ENCODE measurements at regions not wholly inside any gene's neighbourhood (a gene's known extent, or its start where the extent isn't known, plus 50 kb on each side); places are given as distances from the start of the nearest gene placed in this dataset.
"Not testable (repeated sequence)": the region's sequence is repeated elsewhere in the genome, so short reads cannot be mapped to it uniquely, and the experiment has no call there.

DNA sequence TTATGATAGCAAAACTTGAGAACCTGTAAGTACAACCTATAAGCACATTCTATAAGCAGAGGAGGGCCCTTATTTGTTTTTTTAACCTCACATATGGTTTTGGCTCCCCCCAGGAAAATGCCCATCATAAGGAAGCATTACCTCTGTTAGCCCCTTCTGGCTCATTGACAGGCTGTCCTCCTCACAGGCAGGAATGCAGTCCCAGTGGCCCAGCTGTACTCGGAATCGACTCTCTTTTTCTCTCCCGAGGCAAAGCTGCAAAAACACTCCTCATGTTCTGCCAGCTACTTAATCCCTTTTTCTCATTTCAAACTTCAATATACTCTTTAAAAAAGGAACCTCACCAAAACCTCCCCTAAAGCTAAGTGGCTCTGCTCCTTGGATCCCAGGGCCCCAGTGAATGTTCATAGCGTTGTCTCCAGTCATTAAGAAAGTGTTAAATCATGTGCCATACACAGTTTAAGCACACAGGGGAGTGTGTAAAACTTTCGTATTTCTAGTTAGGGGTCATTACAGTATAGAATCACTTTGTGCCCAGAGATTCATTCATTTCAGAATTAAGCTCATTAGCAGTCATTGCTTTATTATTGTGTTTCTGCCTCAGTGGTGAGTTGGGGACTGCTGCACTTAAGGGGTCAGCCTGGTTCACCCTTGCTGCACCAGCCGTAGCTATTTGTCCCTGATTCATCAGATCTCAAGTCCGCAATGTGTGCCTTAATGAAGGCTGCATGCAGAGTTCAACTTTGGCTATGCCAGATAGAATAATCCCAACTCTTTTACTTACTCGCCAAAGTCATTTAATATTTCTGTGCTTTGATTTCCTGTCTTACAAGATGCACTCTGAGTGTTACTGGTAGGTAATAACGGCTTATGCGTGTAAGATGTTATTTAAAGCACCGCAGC, 57.6 kb downstream of the JRKL start:
- peak; percentile 71 for DNase-seq

DNA sequence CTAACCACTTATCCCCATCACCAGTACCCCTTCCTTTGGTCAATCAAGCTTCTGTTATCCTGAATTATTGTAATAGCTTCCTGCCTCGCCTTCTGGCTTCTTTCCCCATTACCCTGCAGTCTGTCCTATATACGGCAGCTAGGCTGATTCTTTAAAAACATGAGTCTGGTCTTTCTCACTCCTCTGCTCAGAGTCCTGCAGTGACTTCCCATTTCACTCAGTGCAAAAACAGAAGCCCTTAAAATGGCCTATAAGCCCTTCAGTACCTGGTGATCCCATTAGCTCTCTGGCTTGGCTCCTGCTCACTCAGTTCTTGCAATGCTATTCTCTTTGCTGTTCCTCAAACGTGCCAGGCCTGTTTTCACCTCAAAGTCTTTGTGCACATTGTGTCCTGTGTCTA, 58.4 kb downstream of the JRKL start:
- no peak for DNase-seq

DNA sequence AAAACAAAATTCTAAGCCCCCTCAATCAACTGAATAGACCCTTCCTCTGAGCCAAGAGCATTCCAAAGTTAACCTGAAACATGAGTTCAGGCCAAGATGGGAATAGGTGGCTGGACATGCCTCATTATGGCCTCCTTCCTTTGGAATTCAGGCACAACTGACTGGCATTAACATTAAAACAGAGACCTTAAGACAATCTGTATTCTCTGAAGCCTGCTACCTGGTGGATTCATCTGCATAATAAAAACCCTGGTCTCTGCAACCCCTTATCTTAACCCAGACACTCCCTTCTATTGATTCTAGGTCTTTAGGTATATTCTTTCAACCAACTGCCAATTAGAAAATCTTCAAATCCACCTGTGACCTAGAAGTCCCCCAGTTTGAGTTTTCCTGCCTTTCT, 66.3 kb downstream of the JRKL start:
- DNase-seq, result no peak

GRCh38 chr11:96459751-96460150, 69.9 kb downstream of the JRKL start:
- DNase-seq, result no peak

GRCh38 chr11:96461871-96462270, 72.1 kb downstream of the JRKL start:
- DNase-seq, result no peak

DNA sequence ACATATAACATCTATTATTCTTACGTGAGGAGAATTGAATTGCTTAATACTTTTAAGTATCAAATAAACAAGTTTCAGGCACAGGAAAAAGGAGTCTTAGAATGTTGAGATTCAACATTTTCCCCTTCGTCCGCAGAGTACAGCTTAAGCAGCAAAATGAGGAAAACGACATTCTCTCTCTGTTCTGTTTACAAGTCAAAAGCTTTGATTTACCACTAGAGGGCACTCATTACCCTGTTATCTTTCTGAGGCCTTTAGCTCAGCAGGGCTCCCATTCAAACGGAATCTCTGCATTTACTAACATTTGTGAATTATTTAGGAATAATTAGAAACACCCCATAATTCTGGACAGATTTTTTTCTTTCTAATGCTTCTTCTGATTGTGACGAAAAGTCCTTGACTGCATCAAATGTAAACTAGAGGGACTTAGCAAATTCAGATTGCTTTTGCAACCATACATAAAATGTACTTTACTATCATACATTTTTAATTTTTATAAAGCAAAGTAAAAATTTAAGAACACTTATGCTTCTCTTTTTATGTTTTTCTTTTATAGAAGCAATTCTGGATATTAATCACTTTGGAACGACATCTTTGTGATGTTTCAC, 75.0 kb downstream of the JRKL start:
- peak; percentile 64 for DNase-seq

- DNase-seq, result peak; percentile 18
These were observed 75.7 kb downstream of the JRKL start for GRCh38 chr11:96465512-96465911.

GRCh38 chr11:96466607-96467006, 76.8 kb downstream of the JRKL start:
- no peak for DNase-seq

- no peak for DNase-seq
These were observed 80.0 kb downstream of the JRKL start for GRCh38 chr11:96469776-96470175.

DNA sequence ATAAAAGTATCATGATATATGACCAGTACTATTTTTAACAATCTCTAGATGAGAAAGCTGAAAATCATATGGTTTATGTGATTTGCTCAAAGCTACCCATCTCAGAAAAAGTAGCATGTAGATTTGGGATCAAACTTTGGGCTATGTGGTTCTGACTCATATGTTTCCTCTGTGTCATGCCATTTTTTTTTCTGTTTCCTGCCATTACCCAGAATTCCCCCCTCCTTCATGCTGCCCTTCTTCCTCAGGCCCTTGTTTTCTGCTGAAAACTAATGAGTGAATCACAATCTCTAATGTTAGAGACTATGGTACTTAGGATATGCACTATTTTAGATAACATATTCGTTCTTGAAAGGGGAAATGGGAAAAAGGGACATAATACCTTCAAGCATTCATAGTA, 80.7 kb downstream of the JRKL start:
- no peak for DNase-seq

DNA sequence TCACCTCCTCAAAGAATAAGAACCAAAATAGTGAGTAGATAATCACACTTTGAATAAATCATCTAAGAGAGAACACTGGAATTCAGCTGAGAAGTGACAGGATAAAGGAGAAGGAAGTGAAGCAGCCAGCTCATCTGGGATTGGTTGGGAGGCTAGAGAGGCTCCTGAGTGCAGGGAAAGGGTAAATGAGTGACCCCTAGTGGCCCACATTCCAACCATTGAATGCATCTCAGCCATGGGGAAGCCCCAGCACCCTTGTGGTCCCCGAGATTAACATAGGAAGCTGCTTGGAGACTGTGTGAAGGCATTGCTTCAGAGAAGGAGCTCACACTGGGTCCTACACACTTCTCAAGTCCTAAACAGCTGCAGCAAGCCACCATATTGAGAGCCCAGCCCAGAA, 82.3 kb downstream of the JRKL start:
- no peak for DNase-seq

GRCh38 chr11:96474263-96474662, 84.5 kb downstream of the JRKL start:
- no peak for DNase-seq

GRCh38 chr11:96481204-96481603, 91.4 kb downstream of the JRKL start:
- DNase-seq, result no peak

DNA sequence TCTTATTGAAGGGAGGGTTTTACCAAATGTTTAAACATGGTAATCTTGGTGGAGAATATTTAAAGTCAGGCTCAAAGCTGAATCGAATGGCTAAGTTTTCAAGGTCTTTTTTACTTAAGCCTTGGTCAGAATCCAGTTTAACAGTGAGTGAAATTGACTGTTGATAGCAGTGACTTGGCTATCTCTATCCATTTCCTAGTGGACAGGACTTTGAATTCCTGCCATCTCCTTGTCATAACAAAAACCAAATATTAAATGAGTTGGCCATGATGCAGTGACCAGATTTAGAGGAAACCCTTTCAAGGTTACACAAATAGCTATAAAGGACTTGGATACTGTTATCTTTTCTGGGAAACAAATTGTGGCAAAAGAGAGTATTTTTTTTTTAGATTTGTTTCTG, 92.0 kb downstream of the JRKL start:
- DNase-seq, result no peak

DNA sequence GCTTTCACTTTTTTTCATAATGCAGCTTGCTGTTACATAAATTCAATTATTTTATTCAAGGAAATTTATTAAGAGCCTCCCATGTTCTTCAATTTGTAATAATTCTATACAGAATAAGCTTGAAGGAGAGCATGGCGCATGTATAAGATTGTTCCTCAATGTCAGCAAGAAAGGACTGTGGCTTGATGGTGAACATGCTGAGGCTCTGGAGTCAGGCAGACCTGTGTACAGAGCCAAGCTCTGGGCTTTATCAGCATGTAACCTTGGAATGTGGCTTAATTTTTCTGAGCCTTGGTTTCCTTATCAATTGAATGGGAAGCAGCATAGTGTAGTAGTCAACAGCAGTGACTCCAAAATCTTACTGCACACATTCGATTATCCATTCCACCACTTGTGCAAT, 92.4 kb downstream of the JRKL start:
- no peak for DNase-seq

DNA sequence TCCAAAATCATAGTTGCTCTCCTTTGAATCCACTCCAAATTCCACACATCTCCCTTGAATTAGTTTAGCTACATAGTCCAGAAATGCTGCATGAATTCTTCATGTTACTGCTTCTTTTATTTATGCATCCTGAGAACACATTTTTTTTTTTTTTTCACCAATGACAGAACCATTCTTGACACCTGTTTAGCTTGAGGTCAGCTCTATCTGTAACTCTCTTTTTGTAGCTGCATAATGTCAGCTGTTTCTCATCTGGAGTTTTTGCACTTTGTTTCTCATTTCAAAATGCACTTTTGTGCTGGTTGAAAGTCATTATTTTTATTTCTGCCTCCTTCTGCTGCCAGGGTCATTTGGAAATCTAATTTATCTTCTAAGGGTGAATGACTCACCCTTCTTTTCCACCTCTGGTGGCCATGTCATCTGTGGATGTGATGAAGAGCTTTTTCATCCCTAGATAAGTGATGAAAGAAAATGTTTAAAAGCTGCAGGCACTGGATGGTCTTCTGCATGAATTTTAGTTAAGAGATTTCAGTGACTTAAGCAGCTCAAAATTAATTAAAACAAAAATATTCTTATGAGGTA, 93.7 kb downstream of the JRKL start:
- DNase-seq, result no peak

- DNase-seq, result no peak
These were observed 94.5 kb downstream of the JRKL start for GRCh38 chr11:96484361-96484760.

DNA sequence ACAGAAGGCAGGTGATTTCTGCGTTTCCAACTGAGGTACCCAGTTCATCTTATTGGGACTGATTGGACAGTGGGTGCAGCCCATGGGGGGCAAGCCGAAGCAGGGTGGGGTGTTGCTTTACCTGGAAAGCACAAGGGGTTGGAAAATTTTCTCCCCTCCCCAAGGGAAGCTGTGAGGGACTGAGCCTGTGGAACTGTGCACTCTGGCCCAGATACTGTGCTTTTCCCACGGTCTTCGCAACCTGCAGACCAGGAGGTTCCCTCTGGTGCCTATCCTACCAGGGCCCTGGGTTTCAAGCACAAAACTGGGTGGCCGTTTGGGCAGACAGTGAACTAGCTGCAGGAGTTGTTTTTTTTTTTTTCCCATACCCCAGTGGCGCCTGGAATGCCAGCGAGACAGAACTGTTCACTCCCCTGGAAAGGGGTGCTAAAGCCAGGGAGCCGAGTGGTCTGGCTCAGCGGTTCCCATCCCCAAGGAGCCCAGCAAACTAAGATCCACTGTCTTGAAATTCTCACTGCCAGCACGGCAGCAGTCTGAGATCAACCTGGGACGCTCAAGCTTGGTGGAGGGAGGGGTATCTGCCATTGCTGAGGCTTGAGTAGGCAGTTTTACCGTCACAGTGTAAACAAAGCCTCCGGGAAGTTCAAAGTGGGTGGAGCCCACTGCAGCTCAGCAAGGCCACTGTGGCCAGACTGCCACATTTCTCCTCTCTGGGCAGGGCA, 97.2 kb downstream of the JRKL start:
- no peak for DNase-seq

DNA sequence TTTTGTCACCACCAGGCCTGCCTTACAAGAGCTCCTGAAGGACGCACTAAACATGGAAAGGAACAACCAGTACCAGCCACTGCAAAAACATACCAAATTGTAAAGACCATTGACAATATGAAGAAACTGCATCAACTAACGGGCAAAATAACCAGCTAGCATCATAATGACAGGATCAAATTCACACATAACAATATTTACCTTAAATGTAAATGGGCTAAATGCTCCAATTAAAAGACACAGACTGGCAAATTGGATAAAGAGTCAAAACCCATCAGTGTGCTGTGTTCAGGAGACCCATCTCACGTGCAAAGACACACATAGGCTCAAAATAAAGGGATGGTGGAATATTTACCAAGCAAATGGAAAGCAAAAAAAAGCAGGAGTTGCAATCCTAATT, 99.1 kb downstream of the JRKL start:
- not testable (repeated sequence) for DNase-seq

- DNase-seq, result no peak
These were observed 110.6 kb downstream of the JRKL start for GRCh38 chr11:96500440-96500839.

GRCh38 chr11:96506041-96506440, 116.2 kb downstream of the JRKL start:
- no peak for DNase-seq

DNA sequence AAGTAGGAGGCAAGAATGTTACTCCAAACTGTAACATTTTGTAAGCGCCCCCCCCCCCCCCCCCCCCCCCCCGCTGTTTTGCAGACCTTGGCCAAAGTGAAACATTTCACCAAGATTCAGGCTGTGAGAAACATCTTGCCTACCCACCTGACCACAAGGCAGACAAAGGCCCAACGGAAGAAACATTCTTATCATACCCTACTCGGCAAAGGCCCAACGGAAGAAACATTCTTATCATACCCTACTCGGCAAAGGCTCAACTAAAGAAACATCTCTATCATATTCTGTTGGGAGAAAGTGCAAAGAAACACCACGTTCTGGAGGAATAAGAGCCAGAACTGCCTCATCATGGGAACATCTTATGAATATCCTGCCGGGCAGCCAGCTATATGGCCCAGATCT, 117.1 kb downstream of the JRKL start:
- DNase-seq, result no peak

GRCh38 chr11:96508861-96509260, 119.0 kb downstream of the JRKL start:
- no peak for DNase-seq

GRCh38 chr11:96520939-96521338, 131.1 kb downstream of the JRKL start:
- no peak for DNase-seq
